A673 (cell line): ENCODE measurements at regions not wholly inside any gene's neighbourhood (a gene's known extent, or its start where the extent isn't known, plus 50 kb on each side); places are given as distances from the start of the nearest gene placed in this dataset.

Source experiments
- BruUV-seq: library from RNA; stranded (reverse); fragments of 400-500 nt; replicated peaks from 2 replicates; lab custom pipeline; 2021; lab: Mats Ljungman, UMichigan
- CTCF ChIA-PET: fragments of 300-600 bp; sonication (Branson Sonifier 250); formaldehyde crosslinking; loops from one replicate; lab custom pipeline; 2022; ENCODE audit warnings: antibody characterized with exemption; lab: Charles Lee
- POLR2A ChIA-PET: fragments of 300-600 bp; sonication (Branson Sonifier 250); formaldehyde crosslinking; loops from one replicate; lab custom pipeline; 2022; ENCODE audit warnings: antibody characterized with exemption; ENCODE audit not compliant: low non-redundant PET; lab: Charles Lee
- DNase-seq: peaks from one replicate; pipeline ENCODE4 v3.0.0-alpha.2; 2015; ENCODE audit warnings: low spot score
- H3K27ac ChIP-seq: fragments of 200-600 bp; sonication (generic); 2 replicates; pipeline ENCODE4 v1.5.1; 2016; ENCODE audit warnings: mixed run types, low read depth, mild to moderate bottlenecking, mixed read lengths, antibody characterized with exemption, low read length; ENCODE audit not compliant: poor library complexity, severe bottlenecking
- H3K27me3 ChIP-seq: fragments of 200-600 bp; sonication (generic); replicated peaks from 2 replicates; pipeline ENCODE4 v1.6.1; 2017; ENCODE audit warnings: mixed run types, low read depth, mild to moderate bottlenecking, mixed read lengths, antibody characterized with exemption, low read length; ENCODE audit not compliant: insufficient read depth, poor library complexity
- H3K36me3 ChIP-seq: fragments of 200-600 bp; sonication (generic); 2 replicates; pipeline ENCODE4 v1.6.1; 2016; ENCODE audit warnings: mixed run types, mild to moderate bottlenecking, mixed read lengths, antibody characterized with exemption, low read length; ENCODE audit not compliant: insufficient read depth, poor library complexity, severe bottlenecking
- H3K4me1 ChIP-seq: fragments of 200-600 bp; sonication (generic); 2 replicates; pipeline ENCODE4 v1.6.1; 2017; ENCODE audit warnings: mixed run types, mild to moderate bottlenecking, mixed read lengths, antibody characterized with exemption, low read length; ENCODE audit not compliant: insufficient read depth, poor library complexity, severe bottlenecking
- H3K4me3 ChIP-seq: fragments of 200-600 bp; sonication (generic); 2 replicates; pipeline ENCODE4 v1.5.1; 2016; ENCODE audit warnings: low read depth, mixed run types, mild to moderate bottlenecking, mixed read lengths, low read length; ENCODE audit not compliant: poor library complexity, severe bottlenecking
- H3K9me3 ChIP-seq: fragments of 200-600 bp; sonication (generic); 2 replicates; pipeline ENCODE4 v1.6.1; 2016; ENCODE audit warnings: mixed run types, low read depth, mild to moderate bottlenecking, mixed read lengths, antibody characterized with exemption, low read length; ENCODE audit not compliant: poor library complexity, severe bottlenecking
- CTCF ChIP-seq: fragments of 300-800, 200-600 bp; sonication (generic); conservative IDR thresholded peaks from 2 replicates; pipeline ENCODE4 v1.5.1; 2017; ENCODE audit warnings: low read depth, mild to moderate bottlenecking, antibody characterized with exemption, low read length, moderate library complexity, mixed read lengths
- EZH2 ChIP-seq: fragments of 200-600 bp; sonication (generic); IDR thresholded peaks from 2 replicates; pipeline ENCODE4 v1.6.1; 2017; ENCODE audit warnings: borderline replicate concordance, low read depth, mild to moderate bottlenecking, mixed read lengths, antibody characterized with exemption, low read length; ENCODE audit not compliant: poor library complexity, severe bottlenecking
- intact Hi-C: fragments of 100-400 bp; cut with micrococcal nuclease; formaldehyde crosslinking; loops from one replicate; pipeline ENCODE4 v1.10.0; 2022; ENCODE audit not compliant: unreplicated experiment

- Histone ChIP-seq H3K27me3 (no peaks in the 10 kb centered on the region), H3K4me1 (no peaks in the 10 kb centered on the region), H3K4me3 (no peak overlapping the region), H3K36me3 (no peaks in the 10 kb centered on the region), H3K9me3 (no peaks in the 10 kb centered on the region), H3K27ac (no peak overlapping the region)
- intact Hi-C loops, result no loop called here
- DNase-seq, result no peak
- no TSS peak for BruUV-seq
- ChIA-PET CTCF (no interaction called here), POLR2A (no interaction called here)
- TF ChIP-seq EZH2 (no peak), CTCF (no peak)
Observed at GRCh38 chr3:54008744-54009143, 113.6 kb upstream of the CACNA2D3 start.

- intact Hi-C loops, result no loop called here
- Histone ChIP-seq H3K9me3 (no peaks in the 10 kb centered on the region), H3K4me1 (no peaks in the 10 kb centered on the region), H3K27ac (no peak overlapping the region), H3K27me3 (no peaks in the 10 kb centered on the region), H3K36me3 (no peaks in the 10 kb centered on the region), H3K4me3 (no peak overlapping the region)
- no peak for DNase-seq
- POLR2A ChIA-PET, result no interaction called here
- CTCF ChIA-PET, result no interaction called here
- no TSS peak for BruUV-seq
- TF ChIP-seq CTCF (no peak), EZH2 (no peak)
Observed at GRCh38 chr3:54008099-54008498, 114.3 kb upstream of the CACNA2D3 start.

GRCh38 chr3:54004335-54004734 is 112.7 kb upstream of the SELENOK start:
- no peak for TF ChIP-seq CTCF
- TF ChIP-seq EZH2, result no peak
- intact Hi-C loops, result no loop called here
- ChIA-PET CTCF (no interaction called here), POLR2A (no interaction called here)
- no peak overlapping the region for H3K4me3 ChIP-seq
- no TSS peak for BruUV-seq
- no peak for DNase-seq
- no peaks in the 10 kb centered on the region for H3K4me1 ChIP-seq
- H3K27me3 ChIP-seq, result no peaks in the 10 kb centered on the region
- H3K9me3 ChIP-seq, result no peaks in the 10 kb centered on the region
- H3K27ac ChIP-seq, result no peak overlapping the region
- no peaks in the 10 kb centered on the region for H3K36me3 ChIP-seq
